ENCODE measurements at regions not wholly inside any gene's neighbourhood (a gene's known extent, or its start where the extent isn't known, plus 50 kb on each side); places are given as distances from the start of the nearest gene placed in this dataset.
A peak's percentile ranks its signal among the peaks of the same experiment; 100 is the strongest.

DNA sequence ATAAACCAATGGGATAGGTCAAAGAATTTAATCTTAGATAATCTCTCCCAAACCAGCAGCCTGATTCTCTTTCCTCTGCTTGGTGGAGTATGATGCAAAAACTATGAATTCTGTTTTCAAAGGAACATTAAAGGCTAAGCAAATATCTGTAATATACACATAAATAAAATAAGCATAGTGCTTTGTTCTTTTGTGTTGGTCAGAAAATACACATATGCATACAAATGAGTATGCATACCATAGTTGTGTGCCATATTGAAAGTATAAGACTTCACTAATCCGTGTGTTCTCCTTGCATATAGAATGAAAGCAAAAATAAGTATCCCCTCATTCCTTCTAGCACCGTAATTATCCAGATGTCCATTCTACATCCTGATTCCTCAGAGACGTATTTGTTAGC is 1949.7 kb upstream of the CELF4 start:
- no peak for DNase-seq

DNA sequence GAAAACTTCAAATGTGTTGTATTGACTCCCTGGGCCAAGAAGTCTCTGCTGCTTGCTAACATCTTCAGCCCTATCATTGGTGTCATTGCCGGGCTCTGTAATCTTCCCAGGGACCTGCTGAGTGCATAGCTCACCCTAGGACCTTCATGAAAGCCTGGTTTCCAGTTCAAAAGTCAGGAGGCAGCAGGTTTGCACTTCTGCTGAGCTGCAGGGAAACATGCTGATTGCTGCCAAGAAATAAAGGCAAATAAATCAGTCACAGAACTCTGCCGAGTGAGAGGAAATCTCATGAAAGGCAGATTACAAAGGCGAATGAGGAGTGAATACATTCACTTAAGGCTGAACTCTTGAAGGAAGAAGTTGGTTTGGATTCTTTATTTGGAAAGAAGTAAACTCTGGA is 1947.6 kb upstream of the CELF4 start:
- no peak for DNase-seq

DNA sequence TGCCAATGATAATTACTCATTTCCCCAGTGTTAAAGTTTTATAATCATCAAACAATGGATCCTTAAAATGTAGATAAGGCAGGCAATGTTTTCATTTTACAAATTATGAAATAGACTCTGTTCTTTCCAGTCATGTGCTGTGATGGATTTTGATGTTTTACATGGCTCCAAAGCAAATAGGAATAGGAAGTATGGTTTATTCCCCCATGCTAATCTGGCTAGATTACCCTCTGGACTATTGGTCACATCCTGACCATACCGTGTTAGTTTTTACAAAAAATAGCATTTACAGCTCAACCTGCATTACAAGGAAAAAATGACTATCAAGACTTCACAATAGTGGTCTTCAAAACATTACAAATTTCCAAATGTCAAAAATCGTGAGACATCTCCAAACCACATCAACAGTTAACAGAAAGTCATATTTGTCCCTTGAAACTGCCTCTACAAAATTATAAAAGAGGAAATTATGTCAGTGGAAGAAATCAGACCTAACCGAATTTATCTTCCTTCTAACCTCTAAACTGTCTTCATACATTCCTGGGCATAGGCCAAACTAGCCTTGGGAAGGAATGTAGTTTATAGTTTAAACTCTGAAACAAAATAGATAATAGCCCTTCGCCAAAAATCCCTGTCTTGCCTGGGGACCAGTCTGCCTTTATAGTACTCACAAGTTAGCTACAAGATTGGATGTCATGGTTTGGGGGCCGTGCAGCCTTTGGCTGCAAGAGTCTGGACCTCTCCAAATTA is 1941.2 kb upstream of the CELF4 start:
- no peak for DNase-seq

DNA sequence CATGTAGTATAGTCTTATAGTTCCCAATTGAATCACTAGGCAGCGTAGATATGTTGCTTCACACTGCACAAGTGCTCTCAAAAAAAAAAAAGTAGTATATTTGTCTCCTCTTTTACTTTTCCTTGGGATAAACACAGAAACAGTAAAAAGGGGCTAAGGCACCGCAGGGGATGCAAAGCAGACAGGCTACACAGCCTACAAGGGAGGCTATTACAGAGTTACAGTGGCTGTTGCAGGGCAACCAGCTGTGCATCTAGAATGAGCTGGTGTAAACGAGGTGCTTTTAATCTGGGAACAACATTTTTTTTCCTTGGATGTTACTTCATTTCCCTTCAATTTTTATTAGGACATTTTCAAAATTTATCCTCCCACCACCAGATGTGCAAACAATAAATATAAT is 1934.7 kb upstream of the CELF4 start:
- no peak for DNase-seq

DNA sequence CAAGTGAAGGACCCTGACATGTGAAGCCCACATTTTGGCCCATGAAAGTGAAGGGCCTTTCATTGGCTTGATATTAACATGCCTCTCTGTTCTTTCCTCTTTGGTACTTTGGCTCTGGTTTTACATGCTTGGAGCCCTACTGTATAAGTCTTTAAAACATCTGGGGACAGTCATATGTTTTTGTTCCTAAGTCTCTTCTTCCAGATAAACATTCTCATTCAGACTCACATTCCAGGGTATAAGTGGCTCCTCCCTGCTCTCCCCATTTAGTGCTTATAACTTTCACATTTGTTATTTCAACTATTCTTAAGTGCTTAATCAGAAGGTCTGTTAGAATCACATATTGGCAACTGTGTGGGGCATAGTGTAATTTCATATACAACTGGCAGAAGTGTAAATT is 1932.2 kb upstream of the CELF4 start:
- no peak for DNase-seq

DNA sequence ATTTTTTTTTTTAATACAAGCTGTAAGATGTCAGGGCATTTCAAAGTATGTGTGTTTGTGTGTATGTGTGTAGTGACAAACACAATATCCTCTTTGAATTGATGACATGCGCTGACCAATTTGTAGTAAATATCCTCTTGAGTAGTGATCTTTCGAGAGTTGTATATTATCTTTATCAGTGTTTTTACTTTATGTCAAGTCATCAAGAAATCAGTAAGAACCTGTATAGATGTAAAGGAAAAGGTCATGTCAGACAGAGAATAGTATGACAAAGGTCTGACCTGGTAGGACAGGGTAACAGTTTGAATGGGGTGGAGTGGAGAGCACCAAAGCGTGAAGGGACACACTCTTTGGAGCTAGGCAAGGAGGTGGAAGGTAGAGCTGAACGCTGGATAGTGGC is 1931.4 kb upstream of the CELF4 start:
- no peak for DNase-seq

DNA sequence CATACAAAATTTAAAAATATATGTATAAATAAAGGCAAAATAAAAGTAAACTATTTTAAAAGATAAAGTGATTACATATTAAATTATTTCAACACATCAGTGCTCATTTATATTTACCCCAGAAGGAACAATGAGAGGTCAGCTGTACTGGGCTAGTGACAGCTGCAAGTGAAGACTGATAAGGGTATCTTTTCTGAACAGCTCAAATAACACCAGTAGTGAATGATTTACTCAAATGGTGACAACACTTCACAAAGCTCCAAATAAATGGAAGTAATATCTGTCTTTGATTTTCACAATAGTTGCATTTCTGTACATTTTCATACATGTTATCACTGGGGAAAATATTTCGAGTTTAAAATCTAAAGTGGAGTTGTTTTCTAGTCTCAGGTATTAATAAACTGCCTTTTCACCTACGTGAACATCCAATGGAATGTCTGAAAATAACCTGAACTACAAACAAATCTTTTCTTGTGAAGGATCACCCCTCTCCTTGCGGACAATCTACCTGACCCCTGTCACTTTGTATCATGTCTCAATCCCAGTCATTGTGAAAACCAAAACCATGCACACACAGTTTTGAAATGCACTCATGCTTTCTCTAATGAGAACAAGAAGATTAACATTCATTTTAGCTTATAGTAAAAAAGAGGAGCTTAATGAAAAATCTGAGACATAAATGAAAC is 1928.8 kb upstream of the CELF4 start:
- DNase-seq = no peak

DNA sequence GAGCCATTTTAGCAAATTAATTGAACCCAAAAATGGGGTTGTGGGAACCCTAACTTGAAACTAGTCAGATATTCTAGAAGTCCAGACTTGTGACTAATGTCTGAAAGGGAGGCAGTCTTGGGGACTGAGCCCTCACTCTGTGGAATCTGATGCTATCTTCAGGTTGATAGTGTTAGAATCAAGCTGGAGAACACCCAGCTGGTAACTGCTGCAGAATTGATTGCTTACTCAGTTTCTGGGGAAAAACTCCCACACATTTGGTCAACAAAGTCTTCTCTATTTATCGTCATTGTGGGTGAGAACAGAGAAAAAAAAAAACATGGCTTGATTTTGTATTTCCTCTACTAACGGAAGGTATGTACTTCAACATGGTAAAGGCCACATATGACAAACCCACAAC is 1925.8 kb upstream of the CELF4 start:
- no peak for DNase-seq

DNA sequence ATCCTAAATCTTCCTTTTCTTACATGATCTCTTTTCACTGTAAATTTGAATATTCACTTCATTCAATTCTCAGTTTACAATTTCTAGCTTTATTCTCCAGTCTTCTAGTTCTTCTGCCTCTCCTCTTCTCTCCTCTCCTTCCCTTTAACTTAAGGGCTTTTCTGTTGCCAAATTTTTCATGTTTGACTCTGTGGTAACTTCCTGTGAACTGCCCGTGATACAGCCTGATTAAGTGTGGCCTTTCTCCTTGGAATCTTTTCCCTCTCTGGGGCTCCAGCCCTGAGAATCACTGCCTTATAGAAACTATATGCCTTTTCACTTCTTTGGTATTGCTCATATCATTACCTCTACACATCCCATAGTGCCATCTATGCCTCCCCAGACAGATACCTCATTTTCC is 1923.8 kb upstream of the CELF4 start:
- DNase-seq = no peak

DNA sequence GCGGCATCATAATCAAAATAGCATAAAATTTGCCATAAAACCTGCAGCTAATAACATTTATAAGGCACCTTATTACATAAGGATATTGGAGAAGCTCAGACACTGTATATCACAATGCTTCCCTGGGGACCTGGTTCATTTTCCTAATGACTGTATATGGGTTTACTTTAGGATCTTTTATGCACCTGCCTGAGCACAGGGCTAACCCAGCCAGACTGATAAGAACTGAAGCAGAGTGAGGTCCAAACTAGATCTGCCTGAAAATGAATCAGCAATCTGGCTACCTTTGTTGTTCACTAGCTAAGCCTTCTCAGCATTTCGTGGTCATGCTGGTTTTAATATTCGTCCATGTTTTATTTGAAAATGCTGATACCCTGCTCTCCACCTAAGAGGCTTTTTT is 1922.3 kb upstream of the CELF4 start:
- DNase-seq = peak; percentile 85

DNA sequence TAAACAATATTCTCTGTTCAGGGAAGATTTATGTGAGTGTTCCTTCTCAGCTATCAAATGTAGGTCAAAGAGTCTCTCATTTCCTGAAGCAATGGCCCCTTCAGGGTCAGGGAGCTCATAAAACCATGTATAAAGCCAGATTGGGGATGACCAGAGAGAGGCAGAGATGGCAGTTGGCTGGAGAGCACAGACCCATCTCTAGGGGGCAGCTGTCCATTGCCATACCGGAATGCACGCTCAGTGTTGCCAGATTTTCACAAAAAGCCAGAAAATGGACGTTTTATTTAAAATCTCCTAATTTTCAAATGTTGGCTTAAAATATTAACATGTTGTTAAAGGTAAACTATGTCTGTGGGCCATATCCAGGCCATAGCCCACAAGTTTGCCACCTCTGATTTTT is 1920.7 kb upstream of the CELF4 start:
- no peak for DNase-seq

DNA sequence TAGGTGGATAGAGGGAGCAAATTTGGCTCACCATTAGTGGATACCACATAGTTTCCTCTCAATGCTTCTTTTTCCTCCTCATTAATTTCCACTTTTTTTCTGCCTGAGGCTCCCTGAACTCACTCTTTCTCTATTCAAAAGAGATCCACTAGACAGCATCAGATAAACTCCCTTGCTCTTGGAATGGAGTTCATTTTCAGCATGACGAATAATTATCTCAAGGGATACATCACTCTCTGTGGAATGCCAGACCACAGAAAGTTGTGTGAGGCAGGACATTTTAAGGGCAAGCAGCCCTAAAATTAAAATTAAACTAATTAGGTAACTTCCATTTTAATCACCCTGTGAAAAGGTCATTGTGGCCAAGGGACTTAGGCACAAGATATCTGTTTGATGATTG is 1920.1 kb upstream of the CELF4 start:
- no peak for DNase-seq

DNA sequence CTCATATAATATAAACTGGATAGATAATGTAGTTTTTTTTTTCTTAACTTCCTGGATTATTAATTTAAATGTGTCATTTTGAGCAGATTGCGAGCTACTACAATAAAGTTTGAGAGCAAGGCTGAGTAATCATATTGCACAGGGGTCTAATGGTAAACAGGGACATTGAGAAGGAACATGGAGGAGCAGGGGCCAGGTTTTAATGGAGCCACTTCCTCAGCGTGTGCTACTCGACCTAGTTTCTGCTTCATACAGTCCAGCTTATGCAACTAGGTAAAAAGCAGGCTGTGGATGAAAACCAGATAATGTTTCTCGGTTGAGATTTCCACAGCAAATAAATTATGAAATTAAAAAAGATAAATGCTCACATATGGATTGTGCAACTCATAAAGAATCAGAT is 1915.7 kb upstream of the CELF4 start:
- no peak for DNase-seq

DNA sequence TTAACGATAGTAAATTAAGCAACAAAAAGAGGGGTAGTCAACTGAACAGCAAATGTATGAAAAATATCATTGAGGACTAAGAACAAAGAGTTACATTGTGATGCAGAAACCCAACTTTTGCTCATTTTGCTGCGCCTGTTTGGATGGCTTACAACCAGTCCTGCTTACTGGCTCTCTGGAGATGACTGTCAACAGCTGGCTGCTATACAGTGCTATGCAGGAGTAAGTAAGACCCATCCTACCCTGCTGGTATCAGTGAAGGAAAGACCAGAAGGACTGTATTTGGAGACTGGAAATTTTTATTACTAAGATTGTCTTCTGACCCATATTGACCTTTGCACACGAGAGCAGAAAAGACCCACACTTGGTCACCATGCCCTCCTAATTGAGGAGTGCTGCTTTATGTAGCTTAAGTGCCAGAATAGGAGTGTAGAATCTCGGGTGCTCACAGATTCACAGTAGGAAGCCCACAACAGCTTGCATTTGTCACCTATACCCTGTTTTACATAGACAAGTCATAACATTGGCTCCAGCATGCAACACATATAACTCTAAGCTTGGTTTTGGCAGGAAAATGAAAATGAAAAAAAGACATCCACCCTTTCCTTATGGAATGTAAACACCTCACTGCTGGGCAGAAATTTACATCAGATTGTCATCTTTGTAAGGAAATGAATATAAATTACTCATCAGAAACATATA is 1915.0 kb upstream of the CELF4 start:
- DNase-seq = no peak

DNA sequence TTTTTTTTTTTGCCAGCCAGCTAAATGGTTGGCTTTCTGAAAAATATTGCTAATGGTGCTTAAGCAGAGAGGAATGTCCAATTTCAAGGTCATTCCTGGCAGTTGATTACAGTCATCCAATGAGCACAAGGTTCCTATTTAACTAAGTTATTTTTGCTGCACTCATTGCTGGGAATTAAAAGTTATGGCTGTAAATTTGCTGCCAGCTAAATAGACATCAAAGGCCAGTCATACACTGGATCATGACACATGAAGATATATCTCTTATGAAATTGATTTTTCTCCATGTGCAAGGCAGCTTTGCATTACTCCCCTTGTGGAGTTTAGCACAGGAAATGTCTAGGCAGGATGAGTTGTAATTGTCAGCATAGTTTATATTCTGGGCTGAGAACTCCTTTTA is 1898.4 kb upstream of the CELF4 start:
- DNase-seq = no peak

DNA sequence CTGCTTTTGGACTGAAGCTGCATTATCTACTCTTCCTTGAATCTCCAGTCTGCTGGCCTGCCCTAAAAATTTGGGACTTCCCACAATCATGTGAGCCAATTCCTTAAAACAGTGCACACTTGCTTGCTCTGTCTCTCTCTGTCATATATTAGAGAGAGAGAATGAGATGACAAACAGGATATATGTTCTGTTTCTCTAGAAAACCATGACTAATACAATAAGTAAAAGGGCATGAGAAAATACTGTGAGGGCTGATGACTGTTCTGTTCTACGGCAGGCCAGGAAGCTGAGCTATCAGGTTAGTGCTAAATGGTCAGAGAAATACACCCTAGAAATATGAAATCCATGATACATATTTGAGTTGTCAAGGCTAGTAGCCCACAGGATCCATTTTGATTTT is 1896.8 kb upstream of the CELF4 start:
- DNase-seq = no peak

DNA sequence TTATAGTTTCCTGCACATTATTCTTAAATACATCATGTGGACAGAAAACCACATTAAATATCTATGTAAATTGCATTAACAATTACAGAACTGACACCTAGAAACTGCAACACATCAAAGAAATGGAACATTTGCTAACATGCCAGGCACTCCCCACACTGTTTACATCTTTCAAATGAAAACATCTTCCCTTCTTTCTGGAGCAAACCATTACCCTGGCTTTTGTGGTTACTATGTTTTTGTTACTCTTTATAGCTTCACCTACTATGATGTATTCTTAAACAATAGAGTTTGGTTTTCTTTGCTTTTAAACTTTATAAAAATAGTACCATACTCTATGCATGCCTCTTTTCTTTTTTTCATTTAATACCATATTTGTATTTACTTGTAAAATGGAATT is 1894.5 kb upstream of the CELF4 start:
- DNase-seq = no peak

DNA sequence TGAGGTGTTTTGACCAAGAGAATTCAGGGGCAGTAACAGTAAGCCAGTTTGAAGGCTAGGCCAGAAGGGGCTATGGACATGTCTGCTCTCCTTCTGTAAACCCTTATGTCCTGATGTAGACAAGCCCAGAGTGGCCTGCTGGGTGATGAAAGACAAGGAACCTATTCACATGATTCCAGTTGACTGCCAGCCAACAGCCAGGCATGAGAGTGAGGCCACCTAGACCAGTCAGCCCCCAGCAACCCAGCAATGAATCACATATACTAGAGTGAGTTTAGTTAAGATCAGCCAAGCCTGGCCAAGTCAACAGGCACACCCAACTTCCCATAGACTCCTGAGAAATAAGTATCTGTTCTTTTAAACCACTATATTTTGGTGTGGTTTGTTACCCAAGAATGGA is 1889.7 kb upstream of the CELF4 start:
- DNase-seq = no peak

DNA sequence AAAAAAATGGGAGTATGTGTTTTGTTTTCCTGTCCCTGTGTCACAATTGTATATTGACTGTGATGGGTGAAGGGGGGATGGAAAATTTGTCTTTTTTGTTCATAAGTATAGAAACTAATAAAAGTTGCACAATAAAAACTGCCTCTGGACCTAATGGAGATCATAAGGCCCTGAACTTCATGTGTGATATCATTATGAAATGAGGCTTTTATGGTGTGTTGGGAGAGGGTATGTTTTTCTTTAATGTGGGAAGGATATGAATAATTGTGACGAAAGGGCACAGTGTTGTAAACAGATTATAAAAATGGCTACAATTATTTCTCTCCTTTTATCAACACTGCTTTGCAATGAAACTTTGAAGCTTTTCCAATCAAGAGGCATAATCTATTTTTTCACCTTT is 1889.3 kb upstream of the CELF4 start:
- no peak for DNase-seq

DNA sequence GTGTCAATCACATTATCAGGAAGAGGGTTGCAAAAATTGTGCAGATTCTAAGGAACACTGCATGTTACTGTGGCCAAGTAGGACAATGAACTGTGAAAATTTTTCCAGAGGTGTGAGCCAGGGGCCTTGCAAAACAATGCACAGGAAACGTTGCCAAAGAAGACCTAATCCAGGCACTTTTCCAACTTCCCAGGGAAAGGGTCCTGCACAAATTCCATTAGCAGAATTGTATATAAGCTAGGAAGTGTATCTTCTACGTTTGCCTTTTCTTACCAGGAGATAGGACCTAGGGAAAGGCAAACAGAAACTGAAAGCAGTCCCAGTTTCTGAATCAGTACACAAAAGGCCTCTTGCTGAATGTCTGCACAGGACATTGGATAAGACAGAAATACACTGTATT is 1888.3 kb upstream of the CELF4 start:
- no peak for DNase-seq

DNA sequence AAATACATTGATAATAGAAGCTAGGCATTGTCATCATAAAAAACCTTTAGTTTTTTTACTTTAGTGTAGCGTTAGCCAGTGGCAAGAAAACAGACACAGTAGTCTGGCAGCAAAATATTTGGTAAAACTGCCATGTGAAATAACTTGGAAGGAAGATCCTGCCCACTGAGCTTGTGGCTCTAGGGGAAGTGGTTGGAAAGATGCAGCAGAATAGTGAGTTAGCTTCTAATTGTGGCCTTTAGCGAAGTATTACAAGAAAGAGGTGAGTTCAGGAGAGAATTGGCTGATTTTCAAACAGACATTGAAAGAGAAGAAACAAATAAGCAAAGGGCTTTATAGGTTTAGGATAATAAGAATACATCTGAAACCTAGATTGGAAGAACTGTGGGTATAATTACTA is 1887.8 kb upstream of the CELF4 start:
- DNase-seq = no peak

DNA sequence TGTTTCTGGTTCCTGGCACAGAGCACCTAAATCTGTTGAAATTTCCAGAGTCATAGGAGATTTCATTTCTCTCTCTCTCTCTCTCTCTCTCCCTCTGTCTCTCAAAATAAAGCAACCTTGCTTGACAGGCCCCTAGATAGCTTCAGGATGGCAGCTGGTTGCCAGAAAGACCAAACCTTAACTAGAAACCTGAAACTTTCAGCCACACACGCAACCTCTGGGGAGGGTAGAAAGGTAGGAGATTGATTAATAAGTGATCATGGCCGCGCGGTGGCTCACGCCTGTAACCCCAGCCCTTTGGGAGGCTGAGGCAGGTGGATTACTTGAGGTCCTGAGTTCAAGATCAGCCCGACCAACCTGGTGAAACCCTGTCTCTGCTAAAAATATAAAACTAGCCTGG is 1885.4 kb upstream of the CELF4 start:
- no peak for DNase-seq

DNA sequence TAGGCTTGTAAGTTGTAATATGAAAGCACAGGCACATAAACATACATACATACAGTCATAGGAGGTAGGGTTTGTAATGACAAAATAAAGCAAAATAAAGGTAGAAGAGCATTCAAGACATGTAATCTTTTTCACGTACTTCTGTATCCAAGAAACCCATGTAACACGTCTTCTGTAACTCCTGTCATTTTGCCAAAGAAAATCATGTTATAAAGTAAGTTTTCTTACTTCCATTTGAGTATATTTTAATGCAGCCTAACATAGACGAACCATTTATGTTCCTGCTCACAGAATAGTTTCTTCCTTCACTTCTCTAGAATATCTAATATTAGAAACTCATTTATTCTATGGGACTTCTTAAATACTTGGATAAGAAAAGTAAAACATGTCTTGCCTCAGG is 1884.0 kb upstream of the CELF4 start:
- no peak for DNase-seq

DNA sequence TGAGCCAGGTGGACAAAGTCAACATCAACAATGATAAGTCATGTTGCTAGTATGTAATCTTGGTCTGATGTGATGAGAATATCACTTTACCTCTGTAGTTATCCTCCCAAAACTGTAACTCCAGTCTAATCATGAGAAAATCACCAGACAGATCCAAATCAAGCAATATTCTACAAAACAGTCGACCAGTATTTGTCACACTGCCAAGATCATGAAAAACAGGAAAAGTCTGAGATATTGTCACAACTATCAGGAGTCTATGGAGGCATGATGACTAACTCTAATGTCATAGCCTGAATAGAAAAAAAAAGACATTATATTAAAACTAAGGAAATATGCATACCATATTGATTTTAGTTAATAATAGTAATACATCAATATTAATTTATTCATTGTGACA is 1883.3 kb upstream of the CELF4 start:
- no peak for DNase-seq
